ENCODE measurements at regions not wholly inside any gene's neighbourhood (a gene's known extent, or its start where the extent isn't known, plus 50 kb on each side); places are given as distances from the start of the nearest gene placed in this dataset.

- TF ChIP-seq CTCF (IDR thresholded peaks at IDR 0.05) = no peak
- intact Hi-C loops (cut with micrococcal nuclease) = no loop called here
- H3K4me1 Mint-ChIP-seq (ENCODE audit: low read depth) = no peaks in the 10 kb centered on the region
- ChIA-PET CTCF (interaction anchor here (1.6 kb wide), 1 partner anchor 151 kb away, joined by 7 read pairs; no protein-coding TSS in a partner anchor), POLR2A (no interaction called here)
- H3K27me3 Mint-ChIP-seq = peaks cover 21% of the 10 kb centered on the region
- no peak for ATAC-seq
- H3K36me3 Mint-ChIP-seq (ENCODE audit: low read depth) = no peaks in the 10 kb centered on the region
- H3K27ac Mint-ChIP-seq = no peak overlapping the region
- H3K4me3 Mint-ChIP-seq = no peak overlapping the region
- no peak for DNase-seq
- no peaks in the 10 kb centered on the region for H3K9me3 Mint-ChIP-seq
Measured at GRCh38 chr7:26044320-26044719, 107.7 kb upstream of the NFE2L3 start.

- intact Hi-C loops (cut with micrococcal nuclease) = no loop called here
- H3K27me3 Mint-ChIP-seq = peaks cover 24% of the 10 kb centered on the region
- ChIA-PET CTCF (interaction anchor here (0.7 kb wide), 1 partner anchor 34 kb away, joined by 3 read pairs; no protein-coding TSS in a partner anchor), POLR2A (no interaction called here)
- no peak for ATAC-seq
- H3K4me3 Mint-ChIP-seq = no peak overlapping the region
- DNase-seq = no peak
- no peaks in the 10 kb centered on the region for H3K9me3 Mint-ChIP-seq
- TF ChIP-seq CTCF (IDR thresholded peaks at IDR 0.05) = no peak
- H3K36me3 Mint-ChIP-seq (ENCODE audit: low read depth) = no peaks in the 10 kb centered on the region
- H3K4me1 Mint-ChIP-seq (ENCODE audit: low read depth) = no peaks in the 10 kb centered on the region
- no peak overlapping the region for H3K27ac Mint-ChIP-seq
Measured at GRCh38 chr7:26046150-26046549, 105.8 kb upstream of the NFE2L3 start.

GRCh38 chr7:26046878-26047277 lies 105.1 kb upstream of the NFE2L3 start:
- peaks cover 24% of the 10 kb centered on the region for H3K27me3 Mint-ChIP-seq
- H3K4me1 Mint-ChIP-seq (ENCODE audit: low read depth) = no peaks in the 10 kb centered on the region
- ATAC-seq (no peak), DNase-seq (no peak)
- no peak for TF ChIP-seq CTCF (IDR thresholded peaks at IDR 0.05)
- no peak overlapping the region for H3K27ac Mint-ChIP-seq
- H3K9me3 Mint-ChIP-seq = no peaks in the 10 kb centered on the region
- intact Hi-C loops (cut with micrococcal nuclease) = no loop called here
- POLR2A ChIA-PET = no interaction called here
- no peaks in the 10 kb centered on the region for H3K36me3 Mint-ChIP-seq (ENCODE audit: low read depth)
- CTCF ChIA-PET = interaction anchor here (2.4 kb wide), 1 partner anchor 154 kb away, joined by 10 read pairs; no protein-coding TSS in a partner anchor
- no peak overlapping the region for H3K4me3 Mint-ChIP-seq

- Mint-ChIP-seq H3K27ac (no peak overlapping the region), H3K4me1 (ENCODE audit: low read depth) (no peaks in the 10 kb centered on the region), H3K9me3 (no peaks in the 10 kb centered on the region), H3K27me3 (peaks cover 25% of the 10 kb centered on the region), H3K36me3 (ENCODE audit: low read depth) (no peaks in the 10 kb centered on the region), H3K4me3 (no peak overlapping the region)
- DNase-seq (no peak), ATAC-seq (no peak)
- CTCF ChIA-PET = interaction anchor here (2.0 to 2.4 kb wide), 2 partner anchors 12 to 156 kb away, joined by 6 to 10 read pairs; no protein-coding TSS in a partner anchor
- intact Hi-C loops (cut with micrococcal nuclease) = no loop called here
- POLR2A ChIA-PET = no interaction called here
- no peak for TF ChIP-seq CTCF (IDR thresholded peaks at IDR 0.05)
Measured at GRCh38 chr7:26048663-26049062, 103.3 kb upstream of the NFE2L3 start.

GRCh38 chr7:26049081-26049480 lies 102.9 kb upstream of the NFE2L3 start:
- no peak overlapping the region for H3K4me3 Mint-ChIP-seq
- POLR2A ChIA-PET = no interaction called here
- no peaks in the 10 kb centered on the region for H3K4me1 Mint-ChIP-seq (ENCODE audit: low read depth)
- DNase-seq = no peak
- no peaks in the 10 kb centered on the region for H3K9me3 Mint-ChIP-seq
- CTCF ChIA-PET = interaction anchor here (2.0 to 2.4 kb wide), 2 partner anchors 11 to 156 kb away, joined by 6 to 10 read pairs; no protein-coding TSS in a partner anchor
- H3K27ac Mint-ChIP-seq = no peak overlapping the region
- H3K36me3 Mint-ChIP-seq (ENCODE audit: low read depth) = no peaks in the 10 kb centered on the region
- H3K27me3 Mint-ChIP-seq = peaks cover 21% of the 10 kb centered on the region
- no peak for ATAC-seq
- intact Hi-C loops (cut with micrococcal nuclease) = no loop called here
- no peak for TF ChIP-seq CTCF (IDR thresholded peaks at IDR 0.05)

All from activated CD8-positive, alpha-beta T cell treated with anti-CD3 and anti-CD28 coated beads for 36 hours (primary cell).